GM19395 (cell line): ENCODE measurements at regions not wholly inside any gene's neighbourhood (a gene's known extent, or its start where the extent isn't known, plus 50 kb on each side); places are given as distances from the start of the nearest gene placed in this dataset.

Experiments used
- ATAC-seq: cut with Tn5 transposase; IDR thresholded peaks from one replicate; pipeline ENCODE4 v1.9.1; 2021; ENCODE audit warnings: mild to moderate bottlenecking, moderate library complexity; ENCODE audit not compliant: unreplicated experiment

DNA sequence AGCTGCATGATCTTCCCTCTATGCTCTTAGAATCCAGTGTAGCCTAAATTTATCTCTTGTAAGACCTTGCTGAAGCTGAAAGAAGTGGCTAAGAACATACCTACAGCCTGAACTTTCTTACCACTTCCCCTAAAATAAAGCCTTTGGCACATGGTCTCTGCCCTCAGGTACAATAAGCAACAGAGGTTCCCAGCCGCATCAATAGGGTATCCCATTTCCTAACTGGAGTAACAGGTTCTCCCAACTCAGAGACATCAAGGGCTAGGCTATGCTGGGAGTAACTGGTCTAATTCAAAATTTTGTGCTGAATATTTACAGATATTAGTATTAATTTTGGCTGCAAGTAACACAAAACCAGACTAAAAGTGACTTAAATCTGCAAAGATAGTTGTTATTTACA, 335.8 kb upstream of the TRPC7 start:
- no peak for ATAC-seq

- ATAC-seq, result no peak
Measured at GRCh38 chr5:136699651-136700050, 334.3 kb upstream of the TRPC7 start.

- no peak for ATAC-seq
Measured at GRCh38 chr5:136698970-136699369, 333.6 kb upstream of the TRPC7 start.

DNA sequence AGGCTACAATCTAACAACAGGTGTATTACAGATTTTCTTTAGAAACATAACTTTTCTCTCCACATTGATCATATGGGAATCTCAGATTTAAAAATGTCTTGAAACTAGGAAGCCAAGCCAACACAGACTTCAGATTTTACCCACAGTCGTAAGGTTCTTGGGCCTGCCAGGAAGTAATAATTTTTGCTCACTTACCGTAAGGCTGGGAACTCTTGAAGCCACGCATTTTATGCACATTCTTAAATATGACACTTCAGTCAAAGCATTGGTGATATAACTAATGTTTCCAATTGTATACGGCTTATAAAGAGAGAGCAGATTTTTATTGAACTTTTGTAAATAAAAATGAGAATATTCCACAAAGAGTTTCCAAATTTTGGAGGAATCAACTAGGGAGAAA, 328.9 kb upstream of the TRPC7 start:
- ATAC-seq, result no peak

DNA sequence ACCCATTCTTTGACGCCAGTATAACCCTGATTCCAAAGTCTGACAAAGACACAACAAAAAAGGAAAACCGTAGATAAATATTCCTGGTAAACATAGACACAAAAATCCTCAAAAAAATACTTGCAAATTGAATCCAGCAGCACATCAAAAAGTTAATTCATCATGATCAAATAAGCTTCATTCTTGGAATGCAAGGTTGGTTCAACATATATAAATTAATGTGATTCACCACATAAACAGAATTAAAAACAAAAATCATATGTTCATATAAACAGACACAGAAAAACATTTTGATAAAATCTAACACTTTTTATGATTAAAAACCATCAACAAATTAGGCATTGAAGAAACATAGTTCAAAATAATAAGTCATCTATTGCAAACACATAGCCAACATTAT, 324.2 kb upstream of the TRPC7 start:
- ATAC-seq, result no peak

- no peak for ATAC-seq
Measured at GRCh38 chr5:136686192-136686872, 321.0 kb upstream of the TRPC7 start.

GRCh38 chr5:136682986-136683385, 317.6 kb upstream of the TRPC7 start:
- ATAC-seq, result no peak

DNA sequence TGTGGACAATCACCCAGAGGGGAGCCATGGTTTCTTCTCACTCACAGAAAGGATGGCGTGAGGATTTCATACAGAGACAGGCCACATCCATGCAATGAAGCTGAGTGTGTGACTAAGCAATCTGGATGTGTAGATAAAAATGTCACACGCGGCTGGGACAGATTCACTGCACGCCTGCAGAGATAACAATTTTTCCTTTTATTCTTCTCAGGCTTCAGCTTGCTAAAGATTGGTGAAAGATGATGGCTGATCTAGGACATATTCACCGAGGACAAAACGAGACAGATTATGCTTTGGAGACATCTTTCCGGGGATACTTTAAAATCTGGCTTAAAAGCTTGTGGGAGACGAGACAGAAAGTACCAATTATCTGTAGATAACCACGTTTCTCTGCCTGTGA, 313.9 kb upstream of the TRPC7 start:
- ATAC-seq, result no peak

GRCh38 chr5:136677217-136677616, 311.9 kb upstream of the TRPC7 start:
- ATAC-seq, result no peak

GRCh38 chr5:136676685-136677084, 311.3 kb upstream of the TRPC7 start:
- no peak for ATAC-seq

DNA sequence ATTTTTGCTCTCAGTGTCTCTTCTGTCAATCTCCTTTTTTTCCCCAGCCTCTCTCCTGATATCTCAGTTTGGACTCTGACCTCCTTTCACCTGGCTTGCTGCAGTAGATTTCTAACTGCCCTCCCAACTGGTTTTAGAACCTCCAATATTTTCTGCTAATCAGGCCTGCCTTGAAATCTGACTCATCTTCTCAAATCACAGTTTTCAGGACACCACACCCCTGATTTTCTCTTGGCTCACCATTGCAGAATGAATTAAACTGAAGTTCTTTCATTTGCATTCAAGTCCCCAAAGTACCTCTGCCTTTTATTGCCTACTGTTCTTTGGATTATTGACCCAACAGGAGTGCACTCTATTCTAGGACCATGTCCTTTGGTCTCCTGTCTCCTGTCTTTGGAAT, 310.4 kb upstream of the TRPC7 start:
- no peak for ATAC-seq

DNA sequence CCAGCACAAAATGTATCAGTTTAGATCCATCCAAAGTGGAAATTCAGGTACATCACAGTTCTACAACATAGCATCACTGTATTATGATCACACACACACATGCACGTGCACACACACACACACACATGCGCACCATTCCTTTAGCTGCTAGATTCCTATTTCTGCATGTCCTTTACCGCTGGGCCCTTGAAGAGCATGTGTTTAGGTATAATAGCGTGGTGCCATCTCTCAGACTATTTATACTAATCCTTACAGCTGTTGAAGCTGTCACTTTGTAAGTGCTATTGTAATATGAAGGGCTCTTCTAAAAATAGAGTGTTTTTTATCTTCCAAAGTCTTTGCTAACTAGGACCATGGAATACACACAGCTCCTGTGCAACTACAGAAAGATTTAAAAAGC, 308.8 kb upstream of the TRPC7 start:
- no peak for ATAC-seq

GRCh38 chr5:136667789-136668188, 302.4 kb upstream of the TRPC7 start:
- no peak for ATAC-seq

DNA sequence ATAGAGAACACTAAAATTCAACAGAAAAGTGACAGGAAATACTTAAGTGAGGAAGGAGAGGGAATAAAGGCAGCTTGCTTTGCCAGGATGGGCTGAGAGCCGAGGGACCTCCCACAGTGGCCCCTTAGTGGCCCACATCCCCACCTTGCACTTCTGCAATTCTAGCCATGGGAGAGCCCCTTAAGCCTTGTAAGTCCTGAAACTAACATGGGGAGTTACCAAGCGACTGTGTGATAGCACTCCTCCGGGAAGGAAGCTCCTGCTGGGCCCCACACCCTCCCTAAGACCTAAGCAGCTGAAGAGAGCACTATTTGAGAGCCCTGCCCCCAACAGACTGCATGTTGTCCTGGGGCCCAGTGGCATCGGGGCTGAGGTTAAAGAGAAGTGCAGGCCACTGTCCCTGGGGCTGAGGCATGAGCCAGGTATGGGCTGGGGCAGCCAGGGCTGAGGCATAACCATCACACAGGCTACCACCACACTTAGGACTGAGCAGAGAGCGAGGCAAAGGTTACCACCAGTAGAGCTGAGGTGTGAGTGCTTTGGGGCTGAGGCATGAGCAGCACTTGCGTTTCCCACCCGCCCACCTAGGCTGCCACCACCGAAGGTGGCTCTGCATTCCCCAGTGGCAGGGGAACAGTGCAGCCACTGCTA, 301.8 kb upstream of the TRPC7 start:
- ATAC-seq, result no peak

DNA sequence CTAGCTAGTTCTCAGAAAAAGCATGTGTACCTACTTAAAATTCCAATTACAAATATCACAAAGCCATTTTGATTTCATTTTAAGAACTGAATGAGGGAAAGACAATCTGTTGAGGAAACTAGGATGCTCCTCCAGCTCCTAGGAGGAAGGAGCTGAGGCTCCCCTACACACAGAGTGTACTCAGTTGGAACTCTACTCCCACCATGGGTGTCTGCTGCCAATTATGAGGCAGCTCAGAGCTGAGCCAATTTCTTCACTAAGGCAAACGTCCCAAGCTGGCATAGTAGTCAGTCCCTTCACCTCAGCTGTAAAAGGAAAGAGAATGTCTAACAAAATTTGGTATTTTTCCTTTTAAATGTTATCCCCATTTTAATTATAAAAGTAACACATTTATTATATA, 300.0 kb upstream of the TRPC7 start:
- no peak for ATAC-seq

- ATAC-seq, result no peak
Measured at GRCh38 chr5:136661026-136661425, 295.7 kb upstream of the TRPC7 start.

DNA sequence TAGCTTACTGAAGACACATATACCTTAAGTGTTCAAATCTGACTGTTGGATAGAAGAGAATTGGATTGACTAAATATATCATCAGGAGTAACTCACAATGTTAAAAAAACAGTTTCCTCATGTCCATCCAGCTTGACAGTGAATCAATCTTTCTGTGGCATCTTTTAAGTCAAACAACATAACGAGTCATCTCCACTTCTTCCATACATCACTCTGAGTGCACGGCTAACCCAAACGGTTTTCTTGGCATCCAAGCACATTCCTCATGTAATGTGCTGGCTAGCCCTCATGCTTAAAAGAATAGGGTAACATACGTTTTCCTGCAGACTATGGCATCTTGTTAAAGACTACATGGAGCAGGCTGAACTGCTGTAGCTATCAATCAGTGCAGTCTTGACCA, 291.5 kb upstream of the TRPC7 start:
- ATAC-seq, result no peak

- ATAC-seq, result no peak
Measured at GRCh38 chr5:136655468-136655867, 290.1 kb upstream of the TRPC7 start.

- no peak for ATAC-seq
Measured at GRCh38 chr5:136646915-136647314, 281.6 kb upstream of the TRPC7 start.

GRCh38 chr5:136642976-136643375, 277.6 kb upstream of the TRPC7 start:
- ATAC-seq, result no peak

DNA sequence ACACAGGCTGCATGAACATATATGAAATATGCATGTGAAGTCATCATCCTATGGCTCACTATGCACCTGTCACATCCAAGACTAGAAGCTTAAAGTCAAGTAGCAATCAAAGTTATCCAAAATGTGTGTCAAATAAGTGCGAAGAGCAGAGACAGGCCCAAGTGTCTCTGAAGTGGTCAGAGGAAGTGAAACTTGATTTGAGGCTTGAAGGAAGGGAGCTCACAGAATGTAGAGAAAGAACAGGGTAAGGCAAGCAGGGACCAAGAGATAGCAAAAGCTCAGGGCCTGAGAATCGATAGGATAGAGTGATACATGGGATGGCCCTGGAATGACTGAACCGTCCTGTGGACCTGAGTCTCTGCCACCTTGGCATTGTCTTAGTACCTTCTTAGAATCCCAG, 274.3 kb upstream of the TRPC7 start:
- ATAC-seq, result peak; percentile 63

- ATAC-seq, result no peak
Measured at GRCh38 chr5:136638084-136638483, 272.7 kb upstream of the TRPC7 start.

GRCh38 chr5:136636001-136636400, 270.7 kb upstream of the TRPC7 start:
- no peak for ATAC-seq
